SU-DHL-6 (cell line): ENCODE measurements at regions not wholly inside any gene's neighbourhood (a gene's known extent, or its start where the extent isn't known, plus 50 kb on each side); places are given as distances from the start of the nearest gene placed in this dataset.

Experiments used
- CTCF ChIP-seq: fragments of 200-600 bp; sonication (generic); IDR thresholded peaks from one replicate; pipeline ENCODE4 v1.5.1; 2017; ENCODE audit warnings: antibody characterized with exemption, mild to moderate bottlenecking, low read length, moderate library complexity; ENCODE audit not compliant: insufficient read depth, poor library complexity, severe bottlenecking
- EZH2phosphoT487 ChIP-seq: fragments of 200-600 bp; sonication (generic), shearing (Covaris generic); conservative IDR thresholded peaks from 2 replicates; pipeline ENCODE4 v1.6.1; 2018; ENCODE audit warnings: mild to moderate bottlenecking, antibody characterized with exemption, low read length, moderate library complexity, mixed read lengths

DNA sequence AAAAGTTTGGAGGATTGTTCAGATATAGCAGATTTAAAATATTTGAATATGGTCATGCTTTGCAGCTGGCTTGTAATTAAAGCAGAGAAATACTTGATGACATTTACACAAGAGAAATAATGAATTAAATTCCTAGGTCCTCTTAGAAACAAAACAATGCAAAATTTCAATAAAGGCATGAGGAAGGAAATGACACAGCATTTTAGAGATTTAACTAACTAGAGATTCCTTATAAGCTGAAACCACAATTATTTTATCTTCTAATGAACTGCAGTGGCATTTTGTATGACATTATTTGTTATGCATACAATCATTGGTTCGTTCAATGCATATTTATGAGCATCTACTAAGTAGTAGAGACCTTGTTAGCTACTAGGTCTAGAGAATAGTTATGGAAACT, 490.9 kb downstream of the ZWINT start:
- no peak for TF ChIP-seq CTCF
- no peak for TF ChIP-seq EZH2phosphoT487
